Left renal cortex interstitium (tissue), 4 donors: ENCODE measurements at regions not wholly inside any gene's neighbourhood (a gene's known extent, or its start where the extent isn't known, plus 50 kb on each side); places are given as distances from the start of the nearest gene placed in this dataset.

ENCODE experiments used
- DNase-seq, 4 donors: peaks; one replicate each; pipeline ENCODE4 v3.0.0-alpha.2; 2013; ENCODE audit warnings: low read depth in 4 of 4, low spot score in 2 of 4, missing footprints in 1 of 4

DNA sequence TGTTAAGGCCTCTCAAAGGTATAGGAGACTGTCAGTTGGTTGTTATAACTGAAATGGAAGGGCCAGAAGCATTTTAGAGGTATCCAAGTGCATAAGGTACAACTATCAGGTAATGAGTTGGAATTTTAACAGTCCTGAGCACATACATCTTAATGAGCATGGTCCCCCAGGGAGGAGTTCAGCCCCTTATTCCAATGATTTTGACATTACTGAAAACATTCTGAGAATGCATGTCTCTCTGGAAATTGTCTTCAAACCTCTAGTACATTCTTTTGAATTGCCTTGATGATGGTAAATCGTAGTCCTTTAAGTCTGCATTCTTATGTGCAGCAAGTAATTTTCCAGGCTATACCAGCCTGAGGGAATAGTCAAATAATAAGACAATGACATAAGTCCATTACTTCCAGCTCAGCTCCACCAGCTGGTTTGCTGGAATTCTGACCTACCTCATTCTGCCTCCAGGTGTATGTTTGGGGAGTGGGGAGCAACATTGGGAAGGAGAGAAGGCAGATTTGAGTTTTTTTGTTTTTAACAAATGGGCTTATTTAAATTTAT lies 239.2 kb downstream of the MSRB3 start:
- DNase-seq = no peak

DNA sequence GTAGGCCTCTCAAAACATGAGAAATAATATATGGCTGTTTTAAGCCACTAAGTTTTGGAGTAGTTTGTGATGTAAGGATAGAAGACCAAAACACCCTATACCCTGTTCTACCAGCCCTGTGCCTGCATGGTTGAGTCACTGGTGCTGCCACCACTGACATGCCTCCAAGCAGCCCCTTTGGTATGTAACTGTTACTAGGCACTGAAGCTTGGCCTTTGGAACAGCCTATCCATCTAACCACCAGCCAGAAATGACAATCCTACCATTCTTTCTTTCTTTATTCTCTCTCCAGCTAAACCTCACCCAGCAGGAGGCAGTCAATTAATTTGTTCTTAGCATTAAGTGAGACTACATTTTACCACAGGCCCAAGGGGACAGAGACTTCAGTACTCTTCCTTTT lies 240.3 kb downstream of the MSRB3 start:
- no peak for DNase-seq

- no peak for DNase-seq
Measured at GRCh38 chr12:65520658-65521057, 242.2 kb downstream of the MSRB3 start.

DNA sequence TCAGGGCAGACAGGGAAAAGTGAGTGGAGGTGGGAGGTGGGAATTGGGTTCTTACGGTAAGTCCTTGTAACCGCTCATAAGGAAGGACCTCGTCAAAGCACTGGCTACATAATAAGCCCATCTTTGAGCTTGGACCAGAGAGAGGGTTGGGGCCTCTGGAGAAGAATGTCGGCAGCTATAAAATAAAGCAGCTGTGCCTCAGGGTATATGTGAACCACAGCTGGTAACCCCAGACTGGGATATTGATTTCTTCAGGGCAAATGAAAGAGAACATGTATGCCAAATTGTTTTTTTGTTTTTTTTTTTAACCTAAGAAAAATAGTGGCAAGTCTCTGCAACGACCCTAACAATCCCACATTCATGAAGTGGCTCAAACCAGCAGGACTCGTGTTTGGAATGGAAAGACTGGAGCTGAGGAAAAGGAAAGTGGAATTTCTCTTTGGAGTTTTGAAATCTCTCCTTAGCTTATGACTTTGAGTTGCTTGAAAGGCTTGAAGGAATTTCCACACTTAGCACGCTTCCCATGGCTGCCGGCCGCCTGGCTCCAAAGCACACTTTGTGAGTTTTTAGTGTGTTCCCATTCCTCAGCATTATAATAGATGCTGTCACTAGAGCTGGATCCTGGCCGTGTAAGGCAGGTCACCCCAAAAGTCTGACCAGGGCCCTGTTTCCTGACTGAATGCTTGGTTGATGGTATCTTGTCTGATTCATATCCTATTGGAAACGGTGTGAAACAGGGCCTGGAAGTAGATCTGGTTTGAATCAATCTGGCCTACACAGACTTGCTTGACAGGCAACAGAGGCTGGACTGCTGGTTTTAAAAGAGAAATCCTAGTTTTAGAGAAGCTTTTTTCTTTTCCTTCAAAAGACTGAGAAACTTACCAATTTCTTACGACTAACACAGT lies 244.7 kb downstream of the MSRB3 start:
- no peak for DNase-seq

DNA sequence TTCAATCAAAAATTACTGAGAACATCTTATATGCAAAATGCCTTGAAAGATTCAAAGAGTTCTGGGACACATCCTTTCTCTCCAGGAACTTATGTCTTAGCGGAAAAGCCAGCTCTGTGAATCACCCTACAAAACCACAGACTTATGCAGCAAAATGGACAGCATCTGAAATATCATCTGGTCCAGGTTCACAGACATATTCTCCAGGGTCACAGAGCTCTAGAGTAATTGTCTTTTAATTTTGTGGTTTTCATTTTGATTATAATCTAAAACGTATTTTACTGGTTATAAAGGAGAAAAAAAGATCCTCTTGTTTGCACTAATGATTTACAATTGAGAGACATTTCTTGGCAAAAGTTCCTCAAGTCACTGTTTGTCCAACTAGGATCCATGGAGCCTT lies 246.2 kb downstream of the MSRB3 start:
- DNase-seq = no peak

DNA sequence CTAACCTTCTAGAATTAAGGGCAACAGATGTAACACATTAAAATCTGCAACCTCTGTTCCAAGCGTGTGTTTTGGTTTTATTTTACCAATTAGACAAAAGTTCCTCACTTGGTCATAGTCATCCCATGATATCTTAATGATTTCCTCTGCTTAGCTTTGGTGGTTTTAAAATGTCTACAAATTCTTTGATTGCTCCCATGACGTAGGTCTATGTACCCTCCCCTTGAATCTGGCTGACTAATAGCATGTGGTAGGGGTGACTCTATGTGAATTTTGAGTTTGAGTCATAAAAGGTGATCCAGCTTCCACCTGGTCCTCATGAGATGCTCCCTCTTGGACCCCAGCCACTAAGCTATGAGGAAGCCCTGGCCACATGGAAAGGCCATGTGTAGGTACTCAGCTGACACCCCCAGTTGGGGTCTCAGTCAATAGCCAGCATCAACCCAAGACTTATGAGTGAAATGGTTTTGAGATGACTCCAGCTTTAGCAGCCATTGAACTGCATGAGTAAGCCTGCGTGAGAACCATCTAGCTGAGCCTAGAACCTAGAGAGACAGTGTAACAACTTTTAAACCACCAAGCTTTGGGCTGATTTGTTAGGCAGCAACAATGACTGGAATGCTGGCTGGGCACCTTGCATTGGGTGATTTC lies 247.1 kb downstream of the MSRB3 start:
- no peak for DNase-seq

DNA sequence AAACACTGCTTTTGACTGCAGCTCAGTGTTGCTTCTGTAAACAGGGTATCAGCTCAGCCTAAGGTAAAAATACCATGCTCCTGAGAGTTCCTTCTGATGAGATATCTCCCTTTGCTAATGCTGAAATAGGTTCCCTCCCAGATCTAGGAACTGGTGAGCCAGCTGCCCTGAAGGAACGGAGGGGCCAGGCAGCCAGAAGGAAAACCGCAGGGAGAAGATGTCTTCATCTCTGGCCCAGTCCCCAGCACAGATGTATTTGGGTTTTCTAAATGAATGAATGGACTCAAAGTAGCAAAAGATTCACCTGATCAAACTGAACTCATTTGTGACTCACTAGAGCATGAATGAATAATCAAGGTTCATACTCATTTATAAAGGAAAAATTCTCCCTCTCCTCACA lies 247.8 kb downstream of the MSRB3 start:
- DNase-seq = no peak

DNA sequence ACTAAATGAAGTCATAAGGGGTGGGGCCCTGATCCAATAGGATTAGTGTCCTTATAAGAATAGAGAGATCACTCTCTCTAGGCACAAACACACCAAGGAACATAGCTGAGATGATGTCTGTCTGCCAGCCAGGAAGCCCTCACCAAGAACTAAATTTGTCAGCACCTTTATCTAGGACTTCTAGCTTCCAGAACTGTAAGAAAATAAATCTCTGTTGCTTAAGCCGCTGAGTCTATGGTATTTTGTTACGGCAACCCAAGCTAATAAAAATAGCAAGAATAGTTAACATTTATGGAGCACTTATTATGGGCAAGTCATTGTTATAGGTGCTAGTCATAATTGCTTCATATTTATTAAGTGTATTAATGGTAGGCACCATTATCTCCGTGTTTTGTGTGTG lies 249.6 kb downstream of the MSRB3 start:
- no peak for DNase-seq

- no peak for DNase-seq
Measured at GRCh38 chr12:65529106-65529505, 250.6 kb downstream of the MSRB3 start.

DNA sequence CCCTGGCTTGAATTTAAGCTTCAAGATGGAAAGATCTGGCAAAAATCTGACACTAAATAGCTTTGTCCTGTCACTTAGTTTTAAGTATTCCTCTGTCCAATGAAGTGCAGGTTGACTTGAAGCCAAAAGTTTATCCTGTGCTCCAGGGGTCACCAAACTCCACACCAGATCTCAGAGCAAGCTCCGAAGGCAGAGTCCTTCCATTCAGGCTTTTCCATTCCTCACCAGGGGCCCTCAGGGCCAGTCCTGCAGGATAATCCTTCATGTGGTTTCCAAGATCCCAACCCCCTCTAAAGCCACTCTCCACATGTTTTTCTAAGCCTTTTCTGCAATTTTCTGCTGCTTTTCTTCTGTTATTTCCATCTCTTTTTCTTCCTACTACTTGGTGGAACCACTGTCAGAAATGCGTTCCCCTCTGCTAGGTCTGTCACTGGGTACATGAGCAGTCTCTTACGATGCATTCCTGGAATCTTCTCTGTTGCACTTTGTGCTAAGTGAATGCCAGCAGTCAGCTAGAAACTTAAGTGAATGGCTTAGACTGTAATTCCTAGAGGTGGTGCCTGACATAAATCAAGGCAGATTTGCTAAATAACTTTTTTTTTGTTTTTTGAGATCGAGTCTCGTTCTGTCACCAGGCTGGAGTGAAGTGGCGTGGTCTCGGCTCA lies 251.4 kb downstream of the MSRB3 start:
- DNase-seq = no peak

DNA sequence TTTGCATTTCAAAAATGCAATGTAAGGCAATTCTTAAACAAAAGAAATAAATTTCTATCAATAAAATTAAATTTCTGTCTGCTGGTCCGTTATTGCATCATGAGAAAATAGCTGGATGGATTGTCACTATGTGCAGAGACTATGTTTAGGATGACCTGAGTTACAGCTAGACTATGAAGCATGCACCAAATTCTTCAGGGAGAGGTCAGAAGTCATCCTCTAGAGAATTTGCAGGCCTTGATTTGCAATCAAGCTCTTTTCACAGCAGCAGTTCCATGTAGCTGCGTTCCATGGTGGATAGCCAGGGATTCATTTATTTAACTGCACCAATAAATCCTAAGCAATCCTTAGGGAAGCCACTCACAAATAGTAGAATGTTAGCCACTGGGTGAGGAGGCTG lies 253.7 kb downstream of the MSRB3 start:
- DNase-seq = no peak

- DNase-seq = no peak
Measured at GRCh38 chr12:65532764-65533163, 254.3 kb downstream of the MSRB3 start.

DNA sequence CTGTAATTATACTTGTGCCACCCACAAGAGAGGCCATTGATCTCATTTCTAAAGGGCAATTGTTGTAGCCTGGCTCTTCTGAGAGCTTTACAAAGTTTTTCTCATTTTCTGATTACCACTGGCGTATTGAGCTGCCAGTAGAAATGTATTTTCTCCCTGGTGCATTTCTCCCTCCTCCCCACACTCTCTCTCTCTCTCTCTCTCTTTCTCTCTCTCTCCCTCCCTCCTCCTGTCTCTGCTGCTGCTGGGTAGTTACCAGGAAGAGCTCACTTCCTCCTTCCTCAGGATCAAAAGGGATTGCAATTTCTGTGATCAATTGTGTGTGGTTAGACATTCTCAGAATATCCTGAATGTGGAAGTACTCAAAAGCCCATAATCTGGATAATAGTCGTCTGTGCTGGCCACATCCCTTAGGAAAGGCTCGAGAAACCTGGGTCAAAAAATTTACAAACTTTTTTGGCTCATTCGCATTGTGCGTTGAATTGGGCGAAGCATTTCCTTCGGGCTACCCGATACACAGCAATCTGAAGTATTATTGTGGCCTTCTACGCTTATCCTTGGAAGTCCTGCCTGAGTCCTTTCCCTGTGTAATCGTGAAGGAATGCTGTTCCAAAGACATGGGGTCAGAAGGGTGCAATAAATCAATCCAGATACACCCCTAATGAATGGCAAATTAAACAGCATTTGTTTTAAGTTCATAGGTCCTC lies 254.8 kb downstream of the MSRB3 start:
- DNase-seq = no peak

- DNase-seq = no peak
Measured at GRCh38 chr12:65534238-65534841, 255.9 kb downstream of the MSRB3 start.

- no peak for DNase-seq
Measured at GRCh38 chr12:65535946-65536345, 257.5 kb downstream of the MSRB3 start.

DNA sequence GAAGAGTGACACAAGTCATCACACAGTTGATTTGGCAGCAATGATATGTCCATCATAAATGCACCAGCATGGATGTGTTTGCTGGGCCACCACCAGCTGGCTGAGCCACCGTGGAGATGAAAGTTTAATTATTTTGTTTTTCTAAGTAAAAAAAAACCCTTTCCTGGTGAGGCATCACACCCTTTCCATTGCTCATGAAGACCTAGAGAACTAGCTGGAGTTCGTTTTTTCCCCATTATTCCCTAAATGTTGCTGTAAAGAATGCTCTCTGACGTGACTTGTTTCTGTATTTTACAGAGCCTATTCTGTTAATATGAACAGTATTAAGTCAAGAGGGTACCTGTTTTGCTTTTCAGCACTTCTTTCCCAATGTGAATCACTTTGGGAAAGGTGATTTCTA lies 257.9 kb downstream of the MSRB3 start:
- no peak for DNase-seq

DNA sequence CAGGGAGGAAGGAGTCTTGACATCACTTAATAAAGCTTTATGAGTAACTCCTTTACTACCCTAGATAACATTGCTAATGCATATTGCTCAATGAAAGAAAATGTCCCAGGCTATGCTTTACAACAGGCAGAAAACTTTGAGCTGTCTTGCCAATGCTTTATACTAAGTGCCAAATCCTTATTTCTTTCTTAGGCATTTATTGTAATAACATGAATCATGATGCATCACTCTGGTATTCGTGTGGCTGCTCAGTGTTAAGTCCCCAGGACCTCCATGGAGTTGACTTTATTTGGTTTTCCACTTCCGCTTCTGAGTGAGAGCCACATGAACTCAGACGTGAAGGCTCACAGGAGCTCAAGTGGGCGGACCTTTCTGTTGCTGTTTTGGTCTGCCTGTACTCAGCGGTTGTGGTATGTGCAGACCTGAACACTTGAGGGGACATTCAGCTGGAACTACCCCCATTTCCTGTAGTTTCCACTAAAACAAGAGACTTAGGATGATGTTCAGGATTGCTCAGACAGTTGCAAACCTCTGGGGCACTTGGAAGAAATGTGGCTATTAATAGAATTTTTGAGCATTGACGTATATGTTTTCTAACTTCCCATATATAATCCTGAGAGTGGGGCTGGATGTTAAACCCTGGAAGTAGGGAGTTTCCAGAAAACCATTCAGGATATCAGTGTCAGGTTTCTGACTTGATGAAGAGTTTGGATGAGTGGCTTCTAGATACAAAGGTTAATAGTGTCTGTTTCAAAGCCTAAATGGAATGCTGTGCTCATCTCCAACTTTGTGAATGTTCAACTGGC lies 258.6 kb downstream of the MSRB3 start:
- peak in 1 of 4 donors; percentile 72 for DNase-seq

- DNase-seq = no peak
Measured at GRCh38 chr12:65537978-65538377, 259.5 kb downstream of the MSRB3 start.

DNA sequence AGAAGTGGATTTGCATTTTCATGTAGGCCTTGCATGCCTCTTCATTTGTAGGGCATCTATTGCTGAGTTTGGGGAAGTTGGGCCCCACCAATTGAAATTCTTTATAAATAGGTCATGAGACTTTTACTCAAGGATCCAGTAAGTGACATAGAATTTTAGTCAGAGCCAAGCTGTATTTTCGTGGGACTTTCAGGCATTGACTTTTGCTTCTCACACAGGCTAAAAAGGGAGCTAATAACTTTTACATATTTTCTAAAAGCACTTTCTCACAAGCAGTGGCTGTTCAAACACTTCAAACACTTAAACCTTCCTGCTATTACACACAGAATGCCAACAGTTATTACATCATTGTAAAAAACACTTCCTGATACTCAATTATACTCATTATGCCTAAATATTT lies 260.5 kb downstream of the MSRB3 start:
- no peak for DNase-seq
